SH-SY5Y (cell line): ENCODE measurements at regions not wholly inside any gene's neighbourhood (a gene's known extent, or its start where the extent isn't known, plus 50 kb on each side); places are given as distances from the start of the nearest gene placed in this dataset.

Experiments used
- GATA2 ChIP-seq: IDR thresholded peaks from 2 replicates; pipeline ENCODE4 v1.6.1; 2011; ENCODE audit warnings: mild to moderate bottlenecking, low read depth, low read length
- GATA3 ChIP-seq: IDR thresholded peaks from 2 replicates; pipeline ENCODE4 v1.6.1; 2011; ENCODE audit warnings: low read depth, mild to moderate bottlenecking, low read length, moderate library complexity

GRCh38 chr4:180581061-180581460 lies 1662.1 kb upstream of the TENM3 start:
- TF ChIP-seq GATA2 (no peak), GATA3 (no peak)
